Hypothalamus (tissue), 51 donors: ENCODE measurements at regions not wholly inside any gene's neighbourhood (a gene's known extent, or its start where the extent isn't known, plus 50 kb on each side); places are given as distances from the start of the nearest gene placed in this dataset.
"Not testable (repeated sequence)": the region's sequence is repeated elsewhere in the genome, so short reads cannot be mapped to it uniquely, and the experiment has no call there.

Source experiments
- DNase-seq, 51 donors: peaks; one replicate each; lab custom pipeline; 2025; lab: John Stamatoyannopoulos, UW

- no peak for DNase-seq
Measured at GRCh38 chr5:118311103-118311819, 677.1 kb downstream of the DTWD2 start.

- no peak for DNase-seq
Measured at GRCh38 chr5:118310401-118310800, 677.9 kb downstream of the DTWD2 start.

GRCh38 chr5:118303296-118303695, 685.1 kb downstream of the DTWD2 start:
- DNase-seq: no peak

GRCh38 chr5:118302786-118303185, 685.6 kb downstream of the DTWD2 start:
- no peak for DNase-seq

- no peak for DNase-seq
Measured at GRCh38 chr5:118301696-118302095, 686.7 kb downstream of the DTWD2 start.

GRCh38 chr5:118295045-118295444, 693.3 kb downstream of the DTWD2 start:
- DNase-seq: no peak

GRCh38 chr5:118293378-118293777, 695.0 kb downstream of the DTWD2 start:
- DNase-seq: no peak

GRCh38 chr5:118290204-118290603, 698.1 kb downstream of the DTWD2 start:
- DNase-seq: no peak

- DNase-seq: not testable (repeated sequence)
Measured at GRCh38 chr5:118284230-118284629, 704.1 kb downstream of the DTWD2 start.

GRCh38 chr5:118282480-118283038, 705.8 kb downstream of the DTWD2 start:
- not testable (repeated sequence) for DNase-seq

- no peak for DNase-seq
Measured at GRCh38 chr5:118279540-118280294, 708.6 kb downstream of the DTWD2 start.

GRCh38 chr5:118270526-118270925, 717.8 kb downstream of the DTWD2 start:
- no peak for DNase-seq

GRCh38 chr5:118258223-118258622, 730.1 kb downstream of the DTWD2 start:
- no peak for DNase-seq

- no peak for DNase-seq
Measured at GRCh38 chr5:118257066-118257465, 731.3 kb downstream of the DTWD2 start.

GRCh38 chr5:118253225-118254061, 734.9 kb downstream of the DTWD2 start:
- DNase-seq: no peak

GRCh38 chr5:118249386-118249785, 739.0 kb downstream of the DTWD2 start:
- no peak for DNase-seq

GRCh38 chr5:118247458-118247857, 740.9 kb downstream of the DTWD2 start:
- no peak for DNase-seq

- DNase-seq: no peak
Measured at GRCh38 chr5:118243613-118244012, 744.7 kb downstream of the DTWD2 start.

- no peak for DNase-seq
Measured at GRCh38 chr5:118243068-118243467, 745.3 kb downstream of the DTWD2 start.

- no peak for DNase-seq
Measured at GRCh38 chr5:118236108-118236849, 752.1 kb downstream of the DTWD2 start.
